HG02870 (cell line): ENCODE measurements at regions not wholly inside any gene's neighbourhood (a gene's known extent, or its start where the extent isn't known, plus 50 kb on each side); places are given as distances from the start of the nearest gene placed in this dataset.

ENCODE experiments used
- ATAC-seq: cut with Tn5 transposase; IDR thresholded peaks from one replicate; pipeline ENCODE4 v1.9.1; 2021; ENCODE audit warnings: mild to moderate bottlenecking, moderate library complexity; ENCODE audit not compliant: unreplicated experiment

GRCh38 chr14:65346895-65347294 is 65.6 kb upstream of the FUT8 start:
- no peak for ATAC-seq

GRCh38 chr14:65348137-65348536 is 64.4 kb upstream of the FUT8 start:
- no peak for ATAC-seq

GRCh38 chr14:65349100-65349499 is 63.4 kb upstream of the FUT8 start:
- no peak for ATAC-seq

- ATAC-seq = peak; percentile 65
These were observed 60.9 kb upstream of the FUT8 start for GRCh38 chr14:65351493-65352194.

- ATAC-seq = no peak
These were observed 59.5 kb upstream of the FUT8 start for GRCh38 chr14:65352964-65353530.

GRCh38 chr14:65354131-65354530 is 58.4 kb upstream of the FUT8 start:
- no peak for ATAC-seq

- no peak for ATAC-seq
These were observed 57.8 kb upstream of the FUT8 start for GRCh38 chr14:65354715-65355114.

- no peak for ATAC-seq
These were observed 56.1 kb upstream of the FUT8 start for GRCh38 chr14:65356327-65356836.

GRCh38 chr14:65357113-65357512 is 55.4 kb upstream of the FUT8 start:
- ATAC-seq = peak; percentile 33

- ATAC-seq = no peak
These were observed 54.8 kb upstream of the FUT8 start for GRCh38 chr14:65357689-65358088.

GRCh38 chr14:65359503-65359902 is 53.0 kb upstream of the FUT8 start:
- ATAC-seq = no peak

GRCh38 chr14:65360144-65360784 is 52.3 kb upstream of the FUT8 start:
- no peak for ATAC-seq

GRCh38 chr14:65361920-65362319 is 50.6 kb upstream of the FUT8 start:
- no peak for ATAC-seq
